ENCODE measurements at regions not wholly inside any gene's neighbourhood (a gene's known extent, or its start where the extent isn't known, plus 50 kb on each side); places are given as distances from the start of the nearest gene placed in this dataset.

- Histone ChIP-seq H3K9me1 (ENCODE audit: insufficient read depth, low read length) (no peaks in the 10 kb centered on the region), H2AK5ac (ENCODE audit: low read depth, low read length) (no peak overlapping the region), H3K27me3 (ENCODE audit: control insufficient read depth, insufficient read depth, low read length) (peaks cover 6% of the 10 kb centered on the region), H4K91ac (ENCODE audit: insufficient read depth, low read depth, low read length) (no peak overlapping the region), H3K18ac (ENCODE audit: low read depth, low read length) (no peak overlapping the region), H3K56ac (ENCODE audit: extremely low read depth, insufficient read depth, low read length) (no peak overlapping the region), H2AK9ac (replicated peaks; ENCODE audit: low read depth, low read length, poor library complexity) (no peak overlapping the region), H2BK5ac (ENCODE audit: low read depth, low read length, poor library complexity, severe bottlenecking) (no peak overlapping the region), H3K27ac (ENCODE audit: insufficient read depth, low read length) (no peak overlapping the region), H3K14ac (replicated peaks; ENCODE audit: low read depth, low read length) (no peak overlapping the region), H3K4me2 (ENCODE audit: low read depth, low read length) (no peak overlapping the region), H3K36me3 (ENCODE audit: control insufficient read depth, insufficient read depth, low read length) (no peaks in the 10 kb centered on the region), H3K4me3 (ENCODE audit: insufficient read depth, low read depth, low read length) (no peak overlapping the region), H4K20me1 (ENCODE audit: insufficient read depth, low read length) (no peaks in the 10 kb centered on the region), H2BK20ac (ENCODE audit: low read depth, low read length) (no peak overlapping the region), H3K4me1 (ENCODE audit: control insufficient read depth, insufficient read depth, low read length) (no peaks in the 10 kb centered on the region), H3K79me1 (ENCODE audit: low read depth in 1 of 2, low read length in 2 of 2) (no peaks in the 10 kb centered on the region), H2AFZ (replicated peaks; ENCODE audit: low read length, poor library complexity) (no peak overlapping the region), H3K9ac (ENCODE audit: low read depth, low read length) (no peak overlapping the region), H3K9me3 (ENCODE audit: control insufficient read depth, insufficient read depth, low read length) (no peaks in the 10 kb centered on the region), H2BK15ac (ENCODE audit: low read depth, low read length) (no peak overlapping the region), H2BK120ac (ENCODE audit: low read depth, low read length) (no peak overlapping the region), H4K5ac (ENCODE audit: low read depth, low read length) (no peak overlapping the region), H3K23ac (ENCODE audit: low read depth, low read length) (no peak overlapping the region), H3K4ac (ENCODE audit: low read depth, low read length) (no peak overlapping the region), H4K8ac (ENCODE audit: low read depth in 2 of 2, low read length in 2 of 2) (no peak overlapping the region)
- BruUV-seq (replicated peaks): no TSS peak
- ChIA-PET POLR2A (ENCODE audit: unreplicated experiment) (no interaction called here), CTCF (no interaction called here)
- DNase-seq (peak; percentile 32), ATAC-seq (ENCODE audit: low read depth) (no peak)
- no peak for TF ChIP-seq MAZ (IDR thresholded peaks at IDR 0.05; ENCODE audit: borderline replicate concordance, low read depth, low read length)
- TF ChIP-seq USF2 (IDR thresholded peaks at IDR 0.05; ENCODE audit: low read depth, low read length): no peak
- TF ChIP-seq MXI1 (IDR thresholded peaks at IDR 0.05; ENCODE audit: borderline replicate concordance, low read depth, low read length): no peak
- 0 out of 2 replicates have a peak, but pooled peaks have one; percentile 0 for TF ChIP-seq CEBPB (IDR thresholded peaks at IDR 0.05; ENCODE audit: low read depth, low read length)
- in situ Hi-C loops (cut with MboI; ENCODE audit: low sequenced_read_pairs) (no loop called here), intact Hi-C loops (cut with micrococcal nuclease) (no loop called here), dilution Hi-C loops (cut with HindIII; ENCODE audit: low sequenced_read_pairs, unreplicated experiment) (no loop called here)
- WGBS, 2 experiments (ENCODE audit: extremely low coverage in 2 of 2, insufficient read length in 1 of 2): no CpG with 5 or more reads among the region's 2 CpGs
Measured at GRCh38 chr13:33740134-33740538, 77.8 kb upstream of the RFC3 start.

Measured in IMR-90 (cell line).